Testis (tissue), 2 donors: ENCODE measurements at regions not wholly inside any gene's neighbourhood (a gene's known extent, or its start where the extent isn't known, plus 50 kb on each side); places are given as distances from the start of the nearest gene placed in this dataset.

Experiments used
- CTCF ChIP-seq, 3 experiments: fragments of 450-650 bp in 2 of 3; fragments of 200-600 bp in 1 of 3; sonication (generic) in 1 of 3; IDR thresholded peaks; one replicate each; pipeline ENCODE4 v1.5.1; 2016 to 2019; ENCODE audit warnings: antibody characterized with exemption in 3 of 3, mild to moderate bottlenecking in 2 of 3, moderate library complexity in 1 of 3
- POLR2A ChIP-seq: fragments of 450-650 bp; IDR thresholded peaks from one replicate; pipeline ENCODE4 v1.6.1; 2017; ENCODE audit warnings: antibody characterized with exemption, mild to moderate bottlenecking, moderate library complexity

GRCh38 chr17:12463102-12463501 lies 202.6 kb upstream of the MYOCD start:
- TF ChIP-seq CTCF (IDR thresholded peaks at IDR 0.05) (no peak), POLR2A (no peak)
